IPS-15b (cell line): ENCODE measurements at regions not wholly inside any gene's neighbourhood (a gene's known extent, or its start where the extent isn't known, plus 50 kb on each side); places are given as distances from the start of the nearest gene placed in this dataset.

ENCODE experiments used
- H3K27me3 ChIP-seq: one replicate; pipeline ENCODE4 v1.6.1; 2013; ENCODE audit warnings: low read length; ENCODE audit not compliant: control insufficient read depth, insufficient read depth
- H3K36me3 ChIP-seq: one replicate; pipeline ENCODE4 v1.6.1; 2013; ENCODE audit warnings: low read length; ENCODE audit not compliant: control insufficient read depth, insufficient read depth
- H3K4me1 ChIP-seq: one replicate; pipeline ENCODE4 v1.6.1; 2013; ENCODE audit warnings: mild to moderate bottlenecking, low read length; ENCODE audit not compliant: control insufficient read depth, insufficient read depth
- H3K4me3 ChIP-seq: one replicate; pipeline ENCODE4 v1.5.1; 2013; ENCODE audit warnings: low read depth, low read length
- H3K9ac ChIP-seq: one replicate; pipeline ENCODE4 v1.6.1; 2013; ENCODE audit warnings: low read depth, mild to moderate bottlenecking, low read length
- H3K9me3 ChIP-seq: one replicate; pipeline ENCODE4 v1.6.1; 2013; ENCODE audit warnings: mild to moderate bottlenecking, low read length; ENCODE audit not compliant: control insufficient read depth, insufficient read depth

- Histone ChIP-seq H3K4me3 (no peak overlapping the region), H3K4me1 (peaks cover 19% of the 10 kb centered on the region), H3K9ac (no peak overlapping the region), H3K27me3 (no peaks in the 10 kb centered on the region), H3K36me3 (no peaks in the 10 kb centered on the region), H3K9me3 (no peaks in the 10 kb centered on the region)
Measured at GRCh38 chr9:26604076-26604662, 288.4 kb downstream of the CAAP1 start.

- Histone ChIP-seq H3K9ac (no peak overlapping the region), H3K27me3 (no peaks in the 10 kb centered on the region), H3K36me3 (no peaks in the 10 kb centered on the region), H3K9me3 (no peaks in the 10 kb centered on the region), H3K4me1 (peaks cover 19% of the 10 kb centered on the region), H3K4me3 (no peak overlapping the region)
Measured at GRCh38 chr9:26603617-26604016, 289.0 kb downstream of the CAAP1 start.

- Histone ChIP-seq H3K27me3 (no peaks in the 10 kb centered on the region), H3K36me3 (no peaks in the 10 kb centered on the region), H3K9me3 (no peaks in the 10 kb centered on the region), H3K9ac (no peak overlapping the region), H3K4me3 (no peak overlapping the region), H3K4me1 (peaks cover under 1% of the 10 kb centered on the region)
Measured at GRCh38 chr9:26597542-26598149, 295.0 kb downstream of the CAAP1 start.

DNA sequence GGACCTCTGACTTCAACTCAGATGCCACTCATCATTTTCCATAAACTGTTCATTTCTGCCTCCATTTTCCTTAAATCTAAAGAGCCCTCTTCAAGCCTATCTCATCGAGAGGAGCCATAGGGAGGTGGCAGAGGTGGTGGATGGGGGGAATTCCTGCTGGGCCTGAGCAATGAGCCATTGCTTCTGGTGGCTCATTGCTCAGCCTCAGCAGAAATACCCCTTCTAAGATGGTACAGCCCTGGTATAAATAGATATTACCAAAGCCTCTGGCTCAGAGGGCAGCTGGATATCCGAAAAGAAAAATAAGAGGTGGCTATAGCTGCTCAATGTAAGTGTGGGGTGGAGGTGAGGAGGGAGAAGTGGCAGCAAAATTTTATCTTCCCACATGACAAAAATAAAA, 313.5 kb downstream of the CAAP1 start:
- no peak overlapping the region for H3K4me3 ChIP-seq
- H3K4me1 ChIP-seq: no peaks in the 10 kb centered on the region
- H3K36me3 ChIP-seq: no peaks in the 10 kb centered on the region
- H3K9me3 ChIP-seq: no peaks in the 10 kb centered on the region
- no peaks in the 10 kb centered on the region for H3K27me3 ChIP-seq
- no peak overlapping the region for H3K9ac ChIP-seq

GRCh38 chr9:26574898-26575440, 317.6 kb downstream of the CAAP1 start:
- Histone ChIP-seq H3K4me3 (no peak overlapping the region), H3K36me3 (no peaks in the 10 kb centered on the region), H3K9ac (no peak overlapping the region), H3K27me3 (no peaks in the 10 kb centered on the region), H3K9me3 (no peaks in the 10 kb centered on the region), H3K4me1 (no peaks in the 10 kb centered on the region)

GRCh38 chr9:26574256-26574655, 318.3 kb downstream of the CAAP1 start:
- H3K4me3 ChIP-seq: no peak overlapping the region
- no peaks in the 10 kb centered on the region for H3K27me3 ChIP-seq
- no peaks in the 10 kb centered on the region for H3K9me3 ChIP-seq
- H3K9ac ChIP-seq: no peak overlapping the region
- H3K4me1 ChIP-seq: no peaks in the 10 kb centered on the region
- no peaks in the 10 kb centered on the region for H3K36me3 ChIP-seq

DNA sequence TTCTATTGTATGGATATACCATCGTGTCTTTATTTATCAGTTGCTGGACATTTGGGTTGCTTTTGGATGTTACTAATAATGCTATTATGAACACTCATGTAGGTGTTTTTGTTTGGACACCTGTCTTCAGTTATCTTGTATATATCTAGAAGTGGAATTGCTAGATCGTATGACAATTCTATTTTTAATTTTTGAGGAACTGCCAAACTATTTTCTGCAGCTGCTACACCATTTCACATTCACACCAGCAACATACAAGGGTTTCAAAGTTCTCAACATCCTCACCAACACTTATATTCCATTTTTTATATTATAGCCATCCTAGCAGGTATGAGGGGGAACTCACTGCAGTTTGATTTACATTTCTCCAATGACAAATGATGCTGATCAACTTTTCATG, 324.6 kb downstream of the CAAP1 start:
- no peaks in the 10 kb centered on the region for H3K27me3 ChIP-seq
- H3K36me3 ChIP-seq: no peaks in the 10 kb centered on the region
- no peaks in the 10 kb centered on the region for H3K9me3 ChIP-seq
- no peak overlapping the region for H3K4me3 ChIP-seq
- no peak overlapping the region for H3K9ac ChIP-seq
- no peaks in the 10 kb centered on the region for H3K4me1 ChIP-seq

- H3K27me3 ChIP-seq: no peaks in the 10 kb centered on the region
- no peak overlapping the region for H3K9ac ChIP-seq
- no peaks in the 10 kb centered on the region for H3K36me3 ChIP-seq
- no peaks in the 10 kb centered on the region for H3K9me3 ChIP-seq
- no peaks in the 10 kb centered on the region for H3K4me1 ChIP-seq
- no peak overlapping the region for H3K4me3 ChIP-seq
Measured at GRCh38 chr9:26566141-26566540, 326.5 kb downstream of the CAAP1 start.

- no peaks in the 10 kb centered on the region for H3K36me3 ChIP-seq
- no peaks in the 10 kb centered on the region for H3K9me3 ChIP-seq
- no peaks in the 10 kb centered on the region for H3K4me1 ChIP-seq
- no peak overlapping the region for H3K9ac ChIP-seq
- H3K27me3 ChIP-seq: no peaks in the 10 kb centered on the region
- H3K4me3 ChIP-seq: no peak overlapping the region
Measured at GRCh38 chr9:26565118-26565517, 327.5 kb downstream of the CAAP1 start.

DNA sequence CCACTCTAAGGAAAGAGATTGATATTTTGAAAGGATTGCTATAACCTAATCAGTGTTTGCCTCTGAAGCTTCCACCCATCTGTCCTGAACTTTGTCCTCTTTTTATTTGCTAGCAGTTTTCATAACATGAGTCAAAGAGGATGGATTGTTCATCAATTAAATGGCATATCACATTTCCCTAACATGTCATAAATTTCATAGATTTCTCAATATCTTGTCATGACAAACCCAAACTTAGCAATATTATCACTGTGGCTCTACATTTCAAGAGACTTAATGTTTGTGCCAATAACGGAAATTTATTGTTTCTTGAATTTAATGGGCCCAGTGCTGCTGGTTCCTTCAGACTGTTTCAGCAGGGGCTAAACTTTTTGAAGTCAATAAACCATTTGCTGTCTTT, 330.3 kb downstream of the CAAP1 start:
- H3K9ac ChIP-seq: no peak overlapping the region
- no peaks in the 10 kb centered on the region for H3K9me3 ChIP-seq
- H3K36me3 ChIP-seq: no peaks in the 10 kb centered on the region
- H3K4me1 ChIP-seq: no peaks in the 10 kb centered on the region
- no peaks in the 10 kb centered on the region for H3K27me3 ChIP-seq
- H3K4me3 ChIP-seq: no peak overlapping the region

GRCh38 chr9:26561928-26562327, 330.7 kb downstream of the CAAP1 start:
- Histone ChIP-seq H3K36me3 (no peaks in the 10 kb centered on the region), H3K9me3 (no peaks in the 10 kb centered on the region), H3K9ac (no peak overlapping the region), H3K4me1 (no peaks in the 10 kb centered on the region), H3K27me3 (no peaks in the 10 kb centered on the region), H3K4me3 (no peak overlapping the region)

- Histone ChIP-seq H3K9ac (no peak overlapping the region), H3K4me1 (no peaks in the 10 kb centered on the region), H3K27me3 (no peaks in the 10 kb centered on the region), H3K4me3 (no peak overlapping the region), H3K36me3 (no peaks in the 10 kb centered on the region), H3K9me3 (no peaks in the 10 kb centered on the region)
Measured at GRCh38 chr9:26559506-26559905, 333.1 kb downstream of the CAAP1 start.
